ENCODE measurements at regions not wholly inside any gene's neighbourhood (a gene's known extent, or its start where the extent isn't known, plus 50 kb on each side); places are given as distances from the start of the nearest gene placed in this dataset.

DNA sequence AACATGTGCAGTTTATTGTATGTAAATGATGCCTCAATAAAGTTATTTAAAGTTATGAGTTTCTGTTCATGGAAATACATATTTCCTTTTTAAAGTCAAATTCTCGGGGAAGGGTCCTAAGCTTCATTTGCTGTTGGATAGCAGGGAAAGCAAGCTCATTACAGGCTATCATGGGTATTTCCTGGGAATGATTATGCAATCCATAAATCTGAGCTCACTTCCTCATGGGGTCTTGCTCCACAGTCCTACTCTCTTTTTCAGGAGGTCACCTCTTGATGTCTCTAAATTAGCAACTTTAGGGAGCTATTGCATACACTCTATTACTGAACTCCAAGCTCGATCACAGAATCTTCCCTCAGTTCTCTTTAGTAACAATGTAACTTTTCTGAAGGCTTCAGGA lies 69.9 kb upstream of the TP63 start:
- Histone ChIP-seq H3K4me3 (no peak overlapping the region), H3K27ac (no peak overlapping the region), H3K36me3 (no peaks in the 10 kb centered on the region), H3K27me3 (replicated peaks; ENCODE audit: insufficient read depth) (no peaks in the 10 kb centered on the region), H3K4me1 (replicated peaks) (no peaks in the 10 kb centered on the region), H3K9me3 (no peaks in the 10 kb centered on the region)
- intact Hi-C loops (cut with DNase I): no loop called here
- DNase-seq (ENCODE audit: low spot score): no peak
- TF ChIP-seq POLR2A (IDR thresholded peaks at IDR 0.05): no peak
- TF ChIP-seq, protein P1, sequence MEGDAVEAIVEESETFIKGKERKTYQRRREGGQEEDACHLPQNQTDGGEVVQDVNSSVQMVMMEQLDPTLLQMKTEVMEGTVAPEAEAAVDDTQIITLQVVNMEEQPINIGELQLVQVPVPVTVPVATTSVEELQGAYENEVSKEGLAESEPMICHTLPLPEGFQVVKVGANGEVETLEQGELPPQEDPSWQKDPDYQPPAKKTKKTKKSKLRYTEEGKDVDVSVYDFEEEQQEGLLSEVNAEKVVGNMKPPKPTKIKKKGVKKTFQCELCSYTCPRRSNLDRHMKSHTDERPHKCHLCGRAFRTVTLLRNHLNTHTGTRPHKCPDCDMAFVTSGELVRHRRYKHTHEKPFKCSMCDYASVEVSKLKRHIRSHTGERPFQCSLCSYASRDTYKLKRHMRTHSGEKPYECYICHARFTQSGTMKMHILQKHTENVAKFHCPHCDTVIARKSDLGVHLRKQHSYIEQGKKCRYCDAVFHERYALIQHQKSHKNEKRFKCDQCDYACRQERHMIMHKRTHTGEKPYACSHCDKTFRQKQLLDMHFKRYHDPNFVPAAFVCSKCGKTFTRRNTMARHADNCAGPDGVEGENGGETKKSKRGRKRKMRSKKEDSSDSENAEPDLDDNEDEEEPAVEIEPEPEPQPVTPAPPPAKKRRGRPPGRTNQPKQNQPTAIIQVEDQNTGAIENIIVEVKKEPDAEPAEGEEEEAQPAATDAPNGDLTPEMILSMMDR (IDR thresholded peaks at IDR 0.05): no peak
- no peak for TF ChIP-seq POLR2AphosphoS5 (IDR thresholded peaks at IDR 0.05)
- WGBS: 91% methylated on average over 2 of the region's 2 CpGs

- WGBS: 71% methylated on average over 6 of the region's 6 CpGs
- H3K36me3 ChIP-seq: no peaks in the 10 kb centered on the region
- no peaks in the 10 kb centered on the region for H3K27me3 ChIP-seq (replicated peaks; ENCODE audit: insufficient read depth)
- TF ChIP-seq POLR2AphosphoS5 (IDR thresholded peaks at IDR 0.05) (no peak), POLR2A (IDR thresholded peaks at IDR 0.05) (no peak)
- TF ChIP-seq, protein P1 (IDR thresholded peaks at IDR 0.05): no peak
- no peaks in the 10 kb centered on the region for H3K9me3 ChIP-seq
- H3K4me3 ChIP-seq: no peak overlapping the region
- DNase-seq (ENCODE audit: low spot score): no peak
- no peak overlapping the region for H3K27ac ChIP-seq
- no peaks in the 10 kb centered on the region for H3K4me1 ChIP-seq (replicated peaks)
- intact Hi-C loops (cut with DNase I): no loop called here
Measured at GRCh38 chr3:189563853-189564563, 67.2 kb upstream of the TP63 start.

DNA sequence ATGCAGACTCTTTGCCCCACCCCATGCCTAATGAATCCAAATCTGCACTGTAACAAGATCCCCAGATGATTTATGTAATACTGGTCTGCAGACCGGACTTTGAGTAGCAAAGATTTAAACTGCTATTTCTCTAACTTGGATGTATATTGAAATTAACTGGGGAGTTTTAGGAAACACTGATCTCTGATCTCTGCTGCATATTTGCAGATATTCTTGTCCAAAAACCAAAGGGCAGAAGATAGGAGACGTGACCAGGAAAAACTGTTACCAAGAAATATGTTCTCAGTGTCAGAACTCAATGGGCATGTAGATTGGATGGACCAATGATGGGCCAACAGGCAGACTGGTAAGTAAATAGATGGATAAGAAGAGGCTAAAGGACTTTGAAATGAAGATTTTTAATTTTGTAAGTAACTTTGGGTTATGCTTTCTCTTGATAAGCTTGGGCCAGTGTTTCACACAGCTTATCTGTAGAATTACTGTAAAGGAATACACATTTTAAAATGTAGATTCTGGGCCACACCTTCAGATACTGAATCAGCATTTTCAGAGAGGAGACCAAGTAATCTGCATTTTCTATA lies 64.5 kb upstream of the TP63 start:
- Histone ChIP-seq H3K9me3 (no peaks in the 10 kb centered on the region), H3K27ac (no peak overlapping the region), H3K4me1 (replicated peaks) (no peaks in the 10 kb centered on the region), H3K4me3 (no peak overlapping the region), H3K27me3 (replicated peaks; ENCODE audit: insufficient read depth) (no peaks in the 10 kb centered on the region), H3K36me3 (no peaks in the 10 kb centered on the region)
- no peak for DNase-seq (ENCODE audit: low spot score)
- intact Hi-C loops (cut with DNase I): no loop called here
- TF ChIP-seq POLR2A (IDR thresholded peaks at IDR 0.05): no peak
- TF ChIP-seq, protein P1 (IDR thresholded peaks at IDR 0.05): no peak
- 73% methylated on average over 2 of the region's 2 CpGs for whole genome bisulfite sequencing

DNA sequence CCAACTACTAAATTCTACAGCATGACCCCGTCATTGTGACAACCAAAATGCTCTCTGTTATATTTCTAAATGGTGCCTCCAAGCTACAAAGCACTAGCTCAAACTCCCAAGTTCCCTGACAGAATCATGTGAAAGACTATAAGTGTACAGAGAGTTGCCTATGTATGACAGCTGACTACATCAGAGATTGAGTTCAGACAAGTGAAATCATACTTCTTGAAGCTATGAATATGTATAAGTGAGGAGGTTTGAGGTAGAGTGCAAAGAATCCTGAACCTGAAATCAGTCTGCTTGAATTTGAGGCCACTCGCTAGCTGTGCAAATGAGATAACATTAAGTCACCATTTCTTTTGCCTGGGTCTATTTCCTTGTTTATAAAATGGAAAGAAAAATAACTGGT lies 63.9 kb upstream of the TP63 start:
- TF ChIP-seq POLR2A (IDR thresholded peaks at IDR 0.05) (no peak), POLR2AphosphoS5 (IDR thresholded peaks at IDR 0.05) (no peak)
- WGBS: 87% methylated on average over 2 of the region's 2 CpGs
- Histone ChIP-seq H3K9me3 (no peaks in the 10 kb centered on the region), H3K27ac (no peak overlapping the region), H3K27me3 (replicated peaks; ENCODE audit: insufficient read depth) (no peaks in the 10 kb centered on the region), H3K36me3 (no peaks in the 10 kb centered on the region), H3K4me1 (replicated peaks) (no peaks in the 10 kb centered on the region), H3K4me3 (no peak overlapping the region)
- intact Hi-C loops (cut with DNase I): no loop called here
- no peak for DNase-seq (ENCODE audit: low spot score)

DNA sequence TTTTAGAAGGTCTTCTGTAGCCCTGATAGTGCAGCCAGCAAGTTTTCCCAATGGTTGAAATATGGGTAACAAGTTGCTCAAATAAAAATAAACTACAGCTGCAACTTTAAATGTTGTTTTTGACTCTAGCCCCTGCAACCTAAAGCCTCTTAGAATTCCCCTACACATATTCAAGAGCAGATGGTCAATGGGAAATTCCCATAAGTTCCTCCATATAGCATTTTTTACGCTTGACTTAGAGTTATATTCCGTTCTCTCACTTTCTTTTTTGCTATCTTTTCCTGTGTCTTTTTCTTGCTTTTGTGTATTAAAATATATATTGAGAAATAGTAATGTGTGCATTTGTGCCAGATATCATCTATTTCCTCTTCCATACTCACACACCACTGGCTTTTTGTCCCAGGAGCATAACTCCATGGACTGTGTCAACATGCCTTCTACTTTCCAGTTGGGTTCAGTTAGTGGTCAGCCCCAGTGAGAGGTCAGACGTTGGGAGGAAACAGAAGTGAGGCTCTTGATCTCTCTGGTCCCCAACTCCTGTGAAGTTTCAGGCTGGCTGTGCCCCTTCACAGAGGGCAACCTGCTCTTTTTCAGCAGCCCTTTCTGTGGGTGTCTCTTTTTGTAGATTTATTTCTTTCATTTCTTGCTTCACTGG lies 63.3 kb upstream of the TP63 start:
- H3K4me3 ChIP-seq: no peak overlapping the region
- DNase-seq (ENCODE audit: low spot score): no peak
- WGBS: 94% methylated on average over 3 of the region's 3 CpGs

More for the DNA sequence above, 63.3 kb upstream of the TP63 start:
- no peaks in the 10 kb centered on the region for H3K9me3 ChIP-seq
- H3K36me3 ChIP-seq: no peaks in the 10 kb centered on the region
- H3K27me3 ChIP-seq (replicated peaks; ENCODE audit: insufficient read depth): no peaks in the 10 kb centered on the region
- TF ChIP-seq POLR2A (IDR thresholded peaks at IDR 0.05): no peak
- no peak for TF ChIP-seq POLR2AphosphoS5 (IDR thresholded peaks at IDR 0.05)
- TF ChIP-seq, protein P1 (IDR thresholded peaks at IDR 0.05): no peak
- H3K4me1 ChIP-seq (replicated peaks): no peaks in the 10 kb centered on the region
- H3K27ac ChIP-seq: no peak overlapping the region
- intact Hi-C loops (cut with DNase I): no loop called here

All from prostate gland (tissue), 2 donors.